ENCODE measurements at regions not wholly inside any gene's neighbourhood (a gene's known extent, or its start where the extent isn't known, plus 50 kb on each side); places are given as distances from the start of the nearest gene placed in this dataset.
"Not testable (repeated sequence)": the region's sequence is repeated elsewhere in the genome, so short reads cannot be mapped to it uniquely, and the experiment has no call there.

- no peak for DNase-seq
These were observed 165.6 kb downstream of the SAMD5 start for GRCh38 chr6:147674099-147674498.

GRCh38 chr6:147674794-147675193 is 166.3 kb downstream of the SAMD5 start:
- no peak for DNase-seq

DNA sequence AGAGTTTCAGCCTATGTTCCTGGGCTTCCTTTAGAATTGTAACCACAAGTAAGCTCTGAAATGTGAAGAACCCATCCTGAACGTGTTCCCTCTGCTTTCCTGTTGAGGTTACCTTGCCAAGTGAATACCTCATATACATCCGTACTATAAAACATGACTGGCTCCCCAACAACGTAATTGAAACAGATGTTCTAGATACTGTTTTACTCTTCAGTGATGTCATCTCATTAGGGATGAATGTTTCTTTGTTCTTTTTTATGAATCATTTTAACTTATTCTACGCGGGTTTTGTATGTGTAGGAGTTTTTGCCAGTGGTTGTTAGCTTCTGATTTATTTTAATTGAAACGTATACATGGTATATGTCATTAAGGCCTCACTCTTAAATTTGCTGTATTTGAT is 166.8 kb downstream of the SAMD5 start:
- no peak for DNase-seq

DNA sequence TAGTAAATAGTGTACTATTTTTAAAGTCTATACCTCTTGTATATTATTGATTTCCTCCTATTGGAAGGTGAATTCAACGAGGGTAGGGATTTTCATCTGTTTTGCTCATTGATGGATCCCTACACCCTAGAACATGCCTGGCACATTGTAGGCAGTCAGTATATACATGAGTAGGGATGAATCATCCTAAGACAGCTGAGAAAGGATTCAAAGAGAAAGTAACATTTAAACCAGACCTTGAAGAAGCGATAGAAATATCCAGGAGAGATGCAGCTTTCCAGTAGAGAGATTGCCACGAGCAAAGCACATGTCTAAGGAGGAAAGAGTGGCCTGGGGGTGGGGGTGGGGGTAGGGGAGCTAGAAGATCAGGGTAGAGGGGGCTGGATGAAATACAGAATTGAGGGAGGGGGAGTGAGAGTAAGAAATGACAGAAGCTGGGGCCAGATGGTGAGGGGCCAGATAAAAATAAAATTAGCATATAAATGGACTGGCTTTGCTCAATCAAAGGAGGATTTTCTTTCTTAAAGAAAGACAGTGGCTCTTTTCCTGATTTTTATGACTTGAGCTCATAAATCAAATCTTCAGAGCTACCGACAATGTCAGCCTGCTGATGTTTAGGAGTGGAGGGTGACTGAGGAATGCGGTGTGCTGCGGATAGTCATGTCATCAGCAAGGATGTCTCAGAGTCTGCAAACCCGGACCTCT is 168.2 kb downstream of the SAMD5 start:
- no peak for DNase-seq

DNA sequence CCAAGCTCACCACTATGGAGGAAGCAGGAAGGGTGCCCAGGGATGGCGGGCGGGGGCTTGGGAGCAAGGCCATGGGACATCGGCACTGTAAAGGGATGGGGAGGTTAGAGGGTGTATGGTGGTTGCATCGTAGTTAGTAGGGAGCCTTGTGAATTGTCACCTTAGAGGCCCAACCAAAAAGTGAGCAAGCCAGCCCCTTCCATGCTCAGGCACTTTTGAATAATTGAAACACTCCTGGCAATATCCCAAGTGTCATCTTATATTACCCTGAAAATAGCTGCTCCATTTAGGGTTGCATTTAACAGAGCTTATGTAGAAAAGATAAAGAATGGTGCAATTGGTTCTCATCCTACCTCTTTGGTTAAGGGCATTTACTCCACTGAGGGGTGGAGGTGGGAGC is 169.2 kb downstream of the SAMD5 start:
- DNase-seq: no peak

- DNase-seq: no peak
These were observed 169.8 kb downstream of the SAMD5 start for GRCh38 chr6:147678253-147678652.

DNA sequence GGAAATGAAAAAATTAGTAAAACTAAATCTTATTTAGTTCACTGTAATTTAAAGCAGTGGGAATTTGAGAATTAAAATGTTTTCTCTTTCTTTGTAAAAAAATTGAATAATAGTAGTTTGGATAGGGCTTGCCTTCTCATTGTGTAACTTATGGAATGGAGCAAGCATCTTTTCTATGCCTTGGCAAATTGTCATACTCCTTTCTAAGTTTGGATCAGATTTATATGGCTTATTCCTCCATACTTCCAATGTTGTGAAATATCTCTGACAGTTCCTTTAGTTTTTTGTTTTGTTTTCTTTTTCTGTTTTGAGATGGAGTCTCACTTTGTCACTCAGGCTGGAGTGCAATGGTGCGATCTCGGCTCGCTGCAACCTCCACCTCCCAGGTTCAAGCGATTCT is 176.4 kb downstream of the SAMD5 start:
- no peak for DNase-seq

- no peak for DNase-seq
These were observed 180.9 kb downstream of the SAMD5 start for GRCh38 chr6:147689398-147689797.

GRCh38 chr6:147691446-147691845 is 183.0 kb downstream of the SAMD5 start:
- DNase-seq: no peak

DNA sequence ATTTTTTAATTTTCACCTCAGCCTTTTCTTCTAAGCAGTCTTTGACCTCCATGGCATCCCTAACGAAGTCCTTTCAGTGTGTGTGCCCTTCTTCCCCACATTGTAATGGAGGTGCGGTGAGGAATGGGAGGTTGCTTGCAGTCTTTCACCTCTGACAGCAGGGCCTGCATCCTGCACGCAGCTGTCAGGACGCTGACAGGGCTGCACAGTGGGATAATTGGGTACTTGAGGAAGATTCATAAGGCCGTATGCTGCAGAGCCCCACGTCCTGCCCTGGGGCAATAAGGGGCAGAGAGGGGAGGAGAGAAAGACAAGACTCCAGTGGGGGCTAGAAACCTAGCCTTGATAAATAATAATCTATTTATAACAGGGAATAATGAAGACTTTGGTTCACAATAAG is 184.7 kb downstream of the SAMD5 start:
- DNase-seq: no peak

DNA sequence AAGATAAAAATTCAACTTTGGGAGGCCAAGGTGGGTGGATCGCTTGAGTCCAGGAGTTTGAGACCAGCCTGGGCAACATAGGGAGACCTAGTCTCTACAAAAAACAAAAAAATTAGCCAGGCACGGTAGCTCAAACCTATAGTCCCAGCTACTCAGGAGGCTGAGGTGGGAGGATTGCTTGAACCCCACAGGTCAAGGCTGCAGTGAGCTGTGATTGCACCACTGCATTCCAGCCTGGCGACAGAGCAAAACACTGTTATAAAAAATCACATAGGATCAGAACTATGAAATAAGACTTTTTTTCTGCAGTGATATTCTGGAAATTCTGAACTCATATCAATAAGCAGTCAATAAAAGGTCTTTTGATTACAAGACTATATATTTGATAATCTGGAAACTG is 186.1 kb downstream of the SAMD5 start:
- not testable (repeated sequence) for DNase-seq

GRCh38 chr6:147695819-147696218 is 187.3 kb downstream of the SAMD5 start:
- DNase-seq: no peak

- no peak for DNase-seq
These were observed 190.7 kb downstream of the SAMD5 start for GRCh38 chr6:147699140-147699539.

DNA sequence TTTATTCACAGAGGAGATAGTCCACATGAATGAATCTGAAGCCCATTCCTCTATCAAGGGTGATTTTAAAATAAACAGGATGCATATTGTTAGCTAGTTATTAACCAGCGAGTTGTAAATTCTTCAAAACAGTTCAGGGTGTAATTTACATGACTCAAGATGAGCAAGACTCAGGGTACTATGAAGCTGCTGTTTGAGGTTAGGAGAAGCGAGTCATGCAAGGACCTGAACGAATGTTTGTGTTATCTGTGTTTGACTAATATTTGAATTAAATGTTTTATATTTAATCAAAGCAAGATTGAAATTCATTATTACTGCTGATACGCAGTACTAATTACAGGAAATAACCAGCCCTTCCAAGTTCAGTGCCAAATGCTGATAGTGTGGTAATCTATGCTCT is 191.1 kb downstream of the SAMD5 start:
- no peak for DNase-seq

- DNase-seq: no peak
These were observed 192.1 kb downstream of the SAMD5 start for GRCh38 chr6:147700436-147701209.

- DNase-seq: no peak
These were observed 196.2 kb downstream of the SAMD5 start for GRCh38 chr6:147704691-147705090.

GRCh38 chr6:147707524-147707923 is 199.0 kb downstream of the SAMD5 start:
- no peak for DNase-seq

DNA sequence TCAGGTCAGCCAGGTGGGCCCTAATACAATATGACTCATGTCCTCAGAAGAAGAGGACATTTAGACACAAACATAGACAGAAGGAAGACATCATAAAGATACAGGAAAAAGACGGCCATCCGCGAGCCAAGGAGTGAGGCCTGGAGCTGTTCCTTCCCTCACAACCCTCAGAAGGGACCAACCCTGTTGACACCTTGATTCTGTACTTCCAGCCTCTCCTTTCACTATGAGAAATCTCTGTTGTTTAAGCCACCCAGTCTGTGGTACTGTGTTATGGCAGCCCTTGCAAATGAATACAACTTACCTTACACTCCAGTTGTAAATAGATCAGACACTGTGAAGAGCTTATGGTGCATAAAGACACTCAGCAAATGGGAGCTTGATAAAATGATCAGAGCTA is 199.7 kb downstream of the SAMD5 start:
- no peak for DNase-seq

DNA sequence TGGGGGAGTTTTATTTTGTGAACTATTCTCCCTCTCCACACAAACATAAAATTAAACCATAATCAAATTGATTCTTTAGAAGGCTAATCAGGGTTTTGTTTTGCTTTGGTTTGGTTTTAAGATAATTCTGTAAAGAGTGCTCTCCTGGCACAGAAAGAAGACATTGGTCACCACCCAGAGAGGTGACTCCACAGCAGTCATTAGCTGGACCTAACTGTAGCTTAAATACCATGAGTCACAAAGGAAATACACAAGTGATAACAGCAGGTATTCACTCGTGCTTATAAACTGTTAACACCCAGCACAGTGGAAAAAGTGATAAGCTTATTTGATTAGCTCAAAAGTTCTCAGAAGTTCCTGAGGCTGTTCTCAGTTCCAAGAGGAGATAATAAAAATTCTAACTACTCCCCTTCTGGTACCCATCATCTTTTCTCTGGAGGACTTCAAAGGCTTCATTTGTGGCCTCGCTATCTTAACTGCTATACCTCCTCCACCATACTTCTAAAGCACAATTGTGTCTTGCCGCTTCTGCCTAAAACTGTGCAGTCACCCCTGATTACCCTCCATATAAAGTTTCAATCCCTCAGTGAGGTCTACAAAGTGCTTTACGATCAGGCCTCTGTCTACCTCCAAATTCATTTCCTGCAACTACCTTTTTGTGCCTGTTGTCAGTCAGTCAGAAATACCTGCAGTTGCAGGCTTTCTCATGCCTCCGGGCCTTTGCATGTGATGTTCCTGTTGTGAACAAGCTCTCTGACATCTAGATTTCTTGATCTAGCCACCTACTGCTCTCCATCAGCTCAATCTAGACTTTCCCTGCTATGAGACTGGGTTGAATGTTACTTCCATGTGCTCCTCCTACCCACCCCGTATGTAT is 201.1 kb downstream of the SAMD5 start:
- DNase-seq: no peak

DNA sequence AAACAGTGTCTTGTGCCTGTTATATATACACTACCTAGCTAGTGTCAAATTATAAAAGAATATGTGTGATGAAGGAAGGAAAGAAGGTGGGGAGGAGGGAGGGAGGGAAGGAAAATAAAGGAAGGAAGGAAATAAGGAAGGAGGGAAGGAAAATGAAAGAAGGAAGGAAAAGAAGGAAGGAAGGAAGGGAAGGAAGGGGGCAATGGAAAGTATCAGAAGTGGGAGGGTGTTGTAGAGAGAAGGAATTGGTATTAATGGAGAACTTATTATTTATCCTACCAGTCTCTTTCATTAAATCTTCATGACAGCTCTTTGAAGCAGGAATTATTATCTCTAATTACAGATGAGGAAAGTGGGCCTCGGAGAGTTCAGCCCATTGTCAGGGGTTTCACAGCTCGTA is 202.4 kb downstream of the SAMD5 start:
- DNase-seq: no peak

DNA sequence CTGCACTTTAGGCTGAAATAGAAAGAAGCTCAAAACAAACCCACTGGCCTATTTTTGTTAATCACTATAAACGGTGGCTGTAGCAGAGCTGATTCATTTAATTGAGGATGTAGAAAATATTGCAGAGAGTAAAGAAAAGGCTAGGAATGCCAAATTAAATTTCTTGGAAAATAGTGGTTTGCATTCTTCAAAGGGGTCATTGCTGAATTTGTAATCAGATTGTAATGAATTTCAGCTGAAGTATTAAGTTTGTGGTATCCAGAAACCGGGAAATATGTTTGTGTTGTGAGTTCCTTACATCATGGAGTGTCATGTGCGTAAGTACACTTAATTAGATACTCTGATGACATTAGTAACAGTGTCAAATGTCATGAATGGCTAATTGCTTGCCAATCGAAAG is 203.0 kb downstream of the SAMD5 start:
- DNase-seq: no peak

- DNase-seq: no peak
These were observed 204.4 kb downstream of the SAMD5 start for GRCh38 chr6:147712841-147713240.

GRCh38 chr6:147715035-147715434 is 206.5 kb downstream of the SAMD5 start:
- DNase-seq: no peak

DNA sequence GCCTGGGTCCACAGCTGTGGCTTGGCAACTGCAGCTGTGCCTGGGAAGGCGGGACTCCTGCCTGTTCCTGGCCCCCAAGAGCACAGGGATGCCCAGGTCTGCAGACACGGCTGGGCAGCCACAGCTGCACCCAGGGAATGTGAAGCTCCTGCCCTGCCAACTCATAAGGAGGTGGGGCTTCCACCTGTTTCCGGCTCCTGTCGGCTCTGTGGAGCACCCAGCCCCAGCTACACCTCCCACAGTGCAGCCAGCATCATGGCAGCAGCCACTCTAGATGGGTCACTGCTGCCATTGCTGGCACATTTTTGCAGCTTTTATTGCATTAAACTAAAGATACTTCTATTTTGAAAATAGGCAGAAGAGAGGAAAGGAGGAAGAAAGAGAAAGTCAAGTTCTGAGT is 207.9 kb downstream of the SAMD5 start:
- no peak for DNase-seq
